ENCODE measurements at regions not wholly inside any gene's neighbourhood (a gene's known extent, or its start where the extent isn't known, plus 50 kb on each side); places are given as distances from the start of the nearest gene placed in this dataset.

- no peak for TF ChIP-seq POLR2A (IDR thresholded peaks at IDR 0.05)
- no peak for TF ChIP-seq CTCF (IDR thresholded peaks at IDR 0.05)
- no peak for TF ChIP-seq EP300 (IDR thresholded peaks at IDR 0.05)
- no peak for TF ChIP-seq POLR2AphosphoS5 (IDR thresholded peaks at IDR 0.05)
Measured at GRCh38 chr13:22846551-22846950, 334.2 kb upstream of the SGCG start.
